RWPE2 (cell line): ENCODE measurements at regions not wholly inside any gene's neighbourhood (a gene's known extent, or its start where the extent isn't known, plus 50 kb on each side); places are given as distances from the start of the nearest gene placed in this dataset.

Source experiments
- ATAC-seq: fragments of 200-7000 bp; cut with Tn5 transposase; 3 replicates; pipeline ENCODE4 v1.9.1; 2021; ENCODE audit warnings: low read depth
- DNase-seq: peaks from one replicate; pipeline ENCODE4 v3.0.0-alpha.2; 2020; ENCODE audit warnings: low spot score
- H3K27ac ChIP-seq: fragments of 450-650 bp; 2 replicates; pipeline ENCODE4 v1.5.1; 2017; ENCODE audit warnings: mild to moderate bottlenecking; ENCODE audit not compliant: poor library complexity, severe bottlenecking
- H3K27me3 ChIP-seq: fragments of 250-450 bp; sonication (Bioruptor Pico); 2 replicates; pipeline ENCODE4 v1.5.1; 2021; ENCODE audit warnings: mild to moderate bottlenecking, moderate library complexity; ENCODE audit not compliant: insufficient read depth, poor library complexity, severe bottlenecking
- H3K36me3 ChIP-seq: fragments of 250-450 bp; sonication (Bioruptor Pico); 2 replicates; pipeline ENCODE4 v1.5.1; 2020; ENCODE audit warnings: low read depth, mild to moderate bottlenecking, moderate library complexity
- H3K4me1 ChIP-seq: fragments of 250-450 bp; sonication (Bioruptor Pico); 2 replicates; pipeline ENCODE4 v1.5.1; 2021; ENCODE audit warnings: mild to moderate bottlenecking, moderate library complexity; ENCODE audit not compliant: insufficient read depth, poor library complexity, severe bottlenecking
- H3K4me3 ChIP-seq: fragments of 250-450 bp; sonication (Bioruptor Pico); 2 replicates; pipeline ENCODE4 v1.5.1; 2021; ENCODE audit warnings: mild to moderate bottlenecking, moderate library complexity; ENCODE audit not compliant: severe bottlenecking
- H3K9me3 ChIP-seq: fragments of 250-450 bp; sonication (Bioruptor Pico); 2 replicates; pipeline ENCODE4 v1.5.1; 2021; ENCODE audit warnings: mild to moderate bottlenecking, moderate library complexity; ENCODE audit not compliant: severe bottlenecking
- CTCF ChIP-seq: fragments of 450-650 bp; IDR thresholded peaks from one replicate; pipeline ENCODE4 v1.5.1; 2017; ENCODE audit warnings: mild to moderate bottlenecking, moderate library complexity; ENCODE audit not compliant: poor library complexity, severe bottlenecking

GRCh38 chr12:56872366-56872765, 61.8 kb downstream of the SDR9C7 start:
- H3K4me3 ChIP-seq: no peak overlapping the region
- no peaks in the 10 kb centered on the region for H3K27me3 ChIP-seq
- H3K9me3 ChIP-seq: peaks cover 4% of the 10 kb centered on the region
- no peaks in the 10 kb centered on the region for H3K4me1 ChIP-seq
- DNase-seq (no peak), ATAC-seq (no peak)
- H3K36me3 ChIP-seq: no peaks in the 10 kb centered on the region
- no peak overlapping the region for H3K27ac ChIP-seq
- TF ChIP-seq CTCF: no peak

GRCh38 chr12:56867216-56867615, 67.0 kb downstream of the SDR9C7 start:
- Histone ChIP-seq H3K9me3 (peaks cover 24% of the 10 kb centered on the region), H3K36me3 (no peaks in the 10 kb centered on the region), H3K4me3 (no peak overlapping the region), H3K27me3 (peaks cover 3% of the 10 kb centered on the region), H3K27ac (no peak overlapping the region), H3K4me1 (no peaks in the 10 kb centered on the region)
- no peak for TF ChIP-seq CTCF
- no peak for DNase-seq
- ATAC-seq: no peak

- peaks cover 24% of the 10 kb centered on the region for H3K9me3 ChIP-seq
- no peak overlapping the region for H3K27ac ChIP-seq
- TF ChIP-seq CTCF: no peak
- H3K36me3 ChIP-seq: no peaks in the 10 kb centered on the region
- H3K27me3 ChIP-seq: peaks cover 3% of the 10 kb centered on the region
- H3K4me1 ChIP-seq: no peaks in the 10 kb centered on the region
- H3K4me3 ChIP-seq: no peak overlapping the region
- ATAC-seq (no peak), DNase-seq (no peak)
Observed at GRCh38 chr12:56866493-56866892, 67.7 kb downstream of the SDR9C7 start.

- ATAC-seq: no peak
- Histone ChIP-seq H3K4me3 (no peak overlapping the region), H3K36me3 (no peaks in the 10 kb centered on the region), H3K27me3 (peaks cover 3% of the 10 kb centered on the region), H3K27ac (no peak overlapping the region), H3K4me1 (no peaks in the 10 kb centered on the region), H3K9me3 (peaks cover 24% of the 10 kb centered on the region)
- DNase-seq: no peak
- TF ChIP-seq CTCF: no peak
Observed at GRCh38 chr12:56864318-56864717, 69.9 kb downstream of the SDR9C7 start.

- Histone ChIP-seq H3K27me3 (peaks cover 3% of the 10 kb centered on the region), H3K4me3 (no peak overlapping the region), H3K9me3 (peaks cover 24% of the 10 kb centered on the region), H3K4me1 (no peaks in the 10 kb centered on the region), H3K36me3 (no peaks in the 10 kb centered on the region), H3K27ac (no peak overlapping the region)
- no peak for TF ChIP-seq CTCF
- ATAC-seq (no peak), DNase-seq (no peak)
Observed at GRCh38 chr12:56863789-56864188, 70.4 kb downstream of the SDR9C7 start.
